NCI-H2029 treated with DMSO at 0.1 percent for 48 hours (cell line): ENCODE measurements at regions not wholly inside any gene's neighbourhood (a gene's known extent, or its start where the extent isn't known, plus 50 kb on each side); places are given as distances from the start of the nearest gene placed in this dataset.

ENCODE experiments used
- DNase-seq: peaks from one replicate; lab custom pipeline; 2025; lab: John Stamatoyannopoulos, UW

DNA sequence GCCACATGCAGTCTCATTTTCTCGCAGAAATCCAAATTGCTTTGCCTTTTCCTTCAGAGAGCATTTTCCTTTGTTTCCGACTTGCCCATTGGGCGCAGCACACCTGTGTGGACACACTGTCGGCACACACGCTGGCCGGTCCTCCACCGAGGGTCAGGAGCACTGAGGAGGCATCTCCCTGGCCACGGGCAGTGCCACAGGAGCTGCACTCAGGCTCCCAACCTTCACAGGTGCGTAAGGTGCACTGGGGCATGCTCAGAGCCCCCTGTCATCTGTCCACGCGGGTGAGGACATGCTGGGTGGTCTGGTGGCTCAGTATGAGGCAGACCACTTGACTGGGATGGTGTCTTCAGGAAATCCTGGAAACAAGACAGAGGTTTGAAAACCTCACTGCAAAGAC is 779.1 kb downstream of the BRD1 start:
- DNase-seq, result no peak

DNA sequence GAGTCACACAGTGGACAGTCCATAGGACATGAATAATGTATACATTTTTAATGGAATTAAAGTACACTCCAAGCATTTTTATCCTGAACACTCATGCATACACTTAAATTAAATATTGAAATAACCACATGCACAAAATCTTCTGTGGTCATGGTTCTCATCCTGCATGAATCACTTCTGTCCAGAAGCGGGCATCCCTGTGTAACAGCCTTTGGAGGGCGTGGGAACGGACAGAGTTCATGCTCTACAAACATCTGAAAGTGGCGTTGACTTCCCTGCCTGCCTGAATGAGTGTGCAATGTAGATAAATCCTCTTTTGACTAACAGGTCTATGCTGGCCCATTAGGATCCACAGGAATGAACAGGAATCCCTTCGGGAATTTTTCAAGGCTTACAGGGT is 780.2 kb downstream of the BRD1 start:
- no peak for DNase-seq

DNA sequence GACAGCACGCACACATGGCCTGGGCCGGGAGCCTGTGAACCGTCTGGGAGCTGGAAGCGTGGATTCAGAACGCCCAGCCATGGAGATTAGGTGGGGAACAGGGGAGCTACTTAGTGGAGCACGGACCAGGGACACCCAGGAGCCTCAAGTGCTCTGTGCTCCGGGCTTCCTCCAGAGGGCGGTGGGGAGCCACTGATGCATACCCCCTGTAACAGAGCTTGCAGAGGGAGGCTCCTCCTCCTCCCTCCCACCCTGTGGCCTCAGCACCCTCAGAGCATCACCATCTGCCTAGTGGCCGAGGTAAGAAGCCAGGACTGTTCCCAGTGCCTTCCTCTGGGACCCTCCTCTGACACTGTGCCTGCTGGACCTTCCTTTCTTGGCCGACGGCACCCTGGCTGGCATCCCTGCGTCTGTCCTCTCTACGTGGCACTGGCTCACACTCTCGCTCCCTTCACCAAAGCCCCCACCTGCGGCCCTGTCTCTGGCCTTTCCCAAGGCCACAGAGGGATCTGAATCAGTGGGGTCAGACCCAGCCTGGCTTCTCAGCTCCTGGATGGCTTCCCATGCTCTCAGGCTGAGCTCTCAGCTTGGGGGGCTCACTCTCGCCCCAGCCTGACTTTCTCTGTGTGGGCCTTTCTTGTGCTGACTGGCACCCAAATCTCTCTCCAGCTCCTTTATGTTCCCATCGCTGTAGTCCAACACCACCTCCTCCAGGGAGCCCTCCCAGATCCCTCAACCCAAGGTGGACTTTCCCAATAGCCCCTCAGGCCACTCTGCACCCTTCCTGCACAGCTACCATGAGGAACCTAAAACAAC is 780.9 kb downstream of the BRD1 start:
- DNase-seq, result peak; percentile 46

DNA sequence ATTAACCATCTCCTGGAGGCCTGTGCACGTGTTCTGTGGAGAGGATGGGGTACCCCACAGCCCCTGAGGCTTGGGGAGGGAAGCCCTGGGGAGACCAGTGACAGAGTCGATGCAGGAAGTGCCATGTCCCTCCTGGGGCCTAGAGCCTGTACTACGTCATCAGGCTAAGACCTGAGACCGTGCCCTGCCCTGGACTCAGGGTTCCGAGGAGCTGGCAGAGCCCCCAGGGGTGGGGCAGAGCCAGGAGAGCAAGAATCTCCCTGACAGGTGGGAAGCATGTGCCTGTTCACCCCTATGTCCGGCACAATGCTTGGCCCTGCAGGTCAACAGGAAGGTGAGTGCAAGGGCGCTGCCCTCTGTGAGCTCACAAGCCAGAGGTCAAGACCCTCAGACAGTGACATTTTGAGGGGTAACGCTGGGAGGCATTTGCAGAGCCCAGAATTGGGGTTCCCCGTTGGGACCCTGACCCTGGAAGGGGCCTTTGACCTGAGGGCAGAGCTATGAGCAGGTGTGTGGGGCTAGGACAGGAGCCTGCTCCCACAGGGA is 781.6 kb downstream of the BRD1 start:
- DNase-seq, result no peak

DNA sequence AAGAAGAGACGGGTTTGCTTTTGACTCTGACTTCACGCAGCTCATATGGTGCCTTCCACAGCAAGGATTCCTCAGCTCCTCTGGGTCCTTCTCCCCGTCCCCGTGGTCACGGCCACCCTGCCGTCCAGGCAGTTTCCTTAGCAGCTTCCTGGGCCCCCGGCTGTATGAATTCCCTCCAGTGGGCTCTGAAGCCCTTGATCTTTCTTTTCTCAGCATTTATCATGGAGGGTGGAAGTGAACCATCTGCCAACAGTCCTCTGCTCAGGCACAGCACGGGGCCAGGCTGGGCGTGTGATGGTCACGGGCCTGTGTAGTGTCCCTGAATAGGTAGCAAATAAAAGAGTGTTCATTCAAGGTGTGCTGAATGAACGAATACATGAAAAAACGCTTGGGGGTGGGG is 782.4 kb downstream of the BRD1 start:
- no peak for DNase-seq

DNA sequence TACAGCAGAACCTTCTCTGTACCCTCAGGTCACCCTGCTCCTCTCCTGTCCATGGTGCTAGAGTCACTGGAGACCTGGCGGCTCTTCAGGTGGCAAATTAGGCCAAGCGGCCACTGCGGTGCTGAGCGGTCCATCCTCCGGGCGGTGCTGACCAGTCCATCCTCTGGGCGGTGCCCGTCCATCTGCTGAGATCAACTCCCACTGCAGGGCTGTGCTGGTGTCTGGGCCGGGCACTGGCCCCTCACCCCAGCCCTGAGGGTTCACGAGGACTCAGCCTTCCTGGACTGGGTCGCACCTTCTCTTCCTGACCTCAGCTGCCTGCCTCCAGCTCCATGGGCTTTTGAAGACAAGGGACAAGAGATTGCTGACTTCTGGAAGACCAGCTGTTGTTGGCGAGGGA is 782.9 kb downstream of the BRD1 start:
- DNase-seq, result no peak

DNA sequence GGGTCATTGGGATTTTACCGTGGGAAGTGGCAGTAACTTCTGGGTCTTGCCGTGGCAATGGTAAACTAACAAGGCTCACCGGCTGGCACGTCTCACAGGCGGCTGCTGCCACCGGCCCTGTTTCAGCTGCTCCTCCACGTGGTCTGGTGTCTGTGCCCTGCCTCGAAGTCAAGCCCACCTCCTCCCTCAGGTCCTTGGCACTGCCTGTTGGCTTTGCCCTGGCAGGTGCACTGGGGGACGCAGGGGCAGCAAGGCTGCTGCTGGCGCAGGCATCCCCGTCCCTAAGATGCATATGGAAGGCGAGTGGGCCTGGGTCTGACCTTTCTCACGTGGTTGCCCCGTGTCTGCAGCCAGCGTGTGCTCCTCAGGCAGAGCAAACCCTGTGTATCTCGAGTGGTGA is 783.6 kb downstream of the BRD1 start:
- DNase-seq, result no peak

DNA sequence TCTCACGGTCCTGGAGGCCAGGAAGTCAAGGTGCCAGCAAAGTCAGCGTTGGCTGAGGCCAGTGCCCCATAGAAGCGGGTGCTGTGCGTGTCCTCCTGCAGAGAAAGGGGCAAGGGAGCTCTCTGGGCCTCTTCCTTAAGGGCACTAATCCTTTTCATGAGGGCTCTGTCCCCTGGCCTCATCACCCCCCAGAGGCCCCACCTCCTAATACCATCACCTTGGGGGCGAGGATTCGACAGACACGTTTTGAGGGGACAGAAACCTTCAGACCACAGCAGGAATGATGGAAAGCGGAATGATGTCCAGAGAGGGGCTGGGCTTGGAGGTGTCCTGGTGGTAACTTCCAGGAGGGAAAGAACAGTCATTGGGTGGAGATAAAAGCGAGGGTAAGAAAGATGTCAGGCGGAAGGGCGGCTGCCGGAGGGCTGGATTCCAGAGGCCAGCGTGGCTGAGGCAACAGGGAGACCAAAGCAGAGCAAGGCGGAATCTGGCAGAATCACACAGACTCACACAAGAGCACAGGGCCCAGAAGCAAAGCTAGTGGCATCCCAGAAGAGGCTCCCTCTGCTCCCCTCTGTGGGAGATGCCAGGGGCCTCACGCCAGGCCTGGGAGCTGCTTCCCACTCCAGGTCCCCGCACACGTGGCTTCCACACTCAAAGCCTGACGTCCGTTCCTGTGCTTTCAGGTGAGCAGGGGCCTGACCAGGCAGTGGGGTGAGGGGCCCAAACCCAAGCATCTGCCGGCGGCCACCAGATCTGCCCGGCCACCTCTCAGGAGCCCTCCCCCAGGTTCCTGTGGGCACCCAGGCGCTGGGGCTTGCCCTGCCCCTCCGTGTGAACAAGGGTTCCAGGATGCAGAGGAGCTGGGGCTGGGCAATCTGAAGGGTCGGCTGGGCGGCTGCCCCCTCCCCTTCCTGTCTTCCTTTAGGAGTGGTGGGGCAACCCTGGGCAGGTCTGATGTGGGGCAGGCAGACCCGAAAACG is 784.5 kb downstream of the BRD1 start:
- no peak for DNase-seq

DNA sequence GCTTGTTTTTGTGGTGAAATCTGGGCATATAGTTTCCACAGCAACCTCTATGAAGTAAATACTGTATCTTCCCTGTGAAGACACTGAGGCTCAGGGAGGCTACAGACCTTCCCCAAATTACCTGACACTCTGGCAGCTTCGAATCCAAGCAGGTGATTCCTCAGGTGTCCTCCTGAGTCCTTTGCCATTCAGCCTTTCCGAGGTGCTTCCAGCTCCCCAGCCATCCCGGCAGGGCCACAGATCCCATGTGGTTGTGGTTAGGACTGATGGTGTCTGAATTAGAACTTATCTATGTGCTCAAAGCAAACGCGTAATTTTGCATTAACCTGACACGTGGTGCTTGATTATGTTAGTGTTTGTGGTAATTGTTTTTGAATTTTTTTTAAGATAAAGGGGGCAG is 785.6 kb downstream of the BRD1 start:
- no peak for DNase-seq

DNA sequence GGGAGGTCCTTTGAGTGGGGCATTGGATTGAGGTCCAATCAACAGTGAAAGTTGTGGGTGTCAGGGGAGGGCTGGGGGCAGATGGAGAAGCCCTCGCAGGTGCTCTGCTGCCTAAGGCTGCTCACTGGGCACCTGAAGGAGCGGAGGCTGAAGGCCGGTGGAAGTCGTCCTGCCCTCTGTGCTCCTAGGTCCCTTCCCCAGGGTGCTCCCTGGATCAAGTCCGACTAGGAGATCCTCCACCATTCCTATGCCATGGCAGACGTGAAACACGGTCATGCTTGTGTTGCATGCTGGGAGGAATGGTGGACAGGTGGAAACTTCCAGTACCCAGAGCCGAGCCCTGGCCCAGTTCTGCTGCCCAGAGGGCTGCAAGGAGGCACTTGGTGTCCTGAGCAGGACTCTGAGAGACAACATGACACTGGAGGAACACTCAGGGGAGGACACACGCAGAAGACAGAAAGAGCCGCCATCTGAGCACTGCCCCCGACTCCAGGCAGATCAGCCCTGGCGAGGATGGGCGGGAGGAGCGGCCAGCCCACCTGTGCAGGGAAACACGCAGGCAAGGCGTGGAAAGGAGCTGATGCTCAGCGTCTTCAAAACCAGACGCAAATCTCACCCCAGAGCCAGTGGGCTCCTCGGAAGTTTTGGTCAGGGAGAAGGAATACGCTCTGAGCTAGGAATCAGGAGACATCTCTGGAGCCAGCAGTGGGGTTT is 786.8 kb downstream of the BRD1 start:
- no peak for DNase-seq

DNA sequence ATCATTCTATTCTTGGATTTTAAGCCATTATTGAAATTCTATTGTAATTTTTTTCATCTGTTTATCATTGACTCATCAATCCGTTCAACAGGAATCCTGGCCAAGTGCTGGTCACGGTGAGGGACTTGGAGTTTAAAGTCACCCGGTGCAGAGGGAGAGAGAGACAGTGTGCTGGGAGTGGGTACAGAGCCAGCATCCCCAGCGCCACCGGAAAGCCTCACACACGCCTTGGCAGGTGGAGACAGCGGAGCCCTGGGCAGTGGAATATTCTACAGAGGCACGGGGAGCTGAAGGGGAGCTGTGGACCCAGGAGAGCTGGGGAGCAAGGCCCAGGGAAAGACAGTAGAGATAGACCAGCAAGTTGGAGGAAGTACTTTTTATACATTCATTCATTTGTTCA is 787.6 kb downstream of the BRD1 start:
- no peak for DNase-seq

DNA sequence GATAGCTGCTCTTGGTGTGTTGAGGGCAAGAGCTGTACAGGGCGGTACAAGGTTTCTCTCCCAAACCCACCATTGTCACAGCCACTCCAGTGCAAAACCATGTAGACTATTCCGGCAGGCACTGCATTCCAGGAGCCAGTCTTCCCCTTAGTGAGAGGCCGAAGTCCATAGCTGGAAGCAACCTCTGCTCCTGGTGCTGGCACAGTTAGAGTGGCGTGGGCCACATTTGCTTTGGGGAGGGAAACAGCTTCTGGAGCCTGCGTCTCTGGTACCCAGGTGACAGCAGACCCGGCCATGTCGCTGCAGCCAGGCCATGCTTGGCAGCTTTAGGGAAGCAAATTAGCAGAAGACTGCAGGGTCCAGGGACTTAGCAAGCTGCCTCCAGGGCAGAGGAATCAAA is 788.0 kb downstream of the BRD1 start:
- no peak for DNase-seq

DNA sequence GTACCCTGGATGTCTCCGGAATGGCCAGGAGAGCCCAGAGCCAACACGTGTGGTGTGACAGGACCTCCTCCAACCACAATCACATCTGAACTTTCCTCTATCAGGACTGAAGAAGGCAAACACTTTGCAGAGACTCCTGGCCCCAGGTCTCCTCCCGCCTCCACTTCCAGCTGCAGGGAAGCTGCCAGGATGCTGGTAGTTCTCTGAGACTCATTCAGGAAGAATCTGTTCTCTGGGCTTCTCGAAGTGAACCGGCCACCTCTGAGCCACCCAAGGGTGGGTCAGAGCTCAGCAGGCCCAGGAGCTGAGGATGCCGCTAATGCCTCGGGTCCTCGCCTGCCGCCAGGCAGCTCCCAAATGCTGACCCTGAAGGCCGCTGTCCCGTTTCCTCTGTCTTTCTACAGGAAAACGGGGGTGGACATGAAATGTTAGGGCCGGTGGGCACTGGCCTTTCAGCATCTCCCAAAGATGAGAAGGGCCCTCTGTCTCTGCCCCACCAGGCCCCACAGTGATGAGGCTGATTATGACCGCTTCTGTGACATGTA is 789.9 kb downstream of the BRD1 start:
- DNase-seq, result no peak

DNA sequence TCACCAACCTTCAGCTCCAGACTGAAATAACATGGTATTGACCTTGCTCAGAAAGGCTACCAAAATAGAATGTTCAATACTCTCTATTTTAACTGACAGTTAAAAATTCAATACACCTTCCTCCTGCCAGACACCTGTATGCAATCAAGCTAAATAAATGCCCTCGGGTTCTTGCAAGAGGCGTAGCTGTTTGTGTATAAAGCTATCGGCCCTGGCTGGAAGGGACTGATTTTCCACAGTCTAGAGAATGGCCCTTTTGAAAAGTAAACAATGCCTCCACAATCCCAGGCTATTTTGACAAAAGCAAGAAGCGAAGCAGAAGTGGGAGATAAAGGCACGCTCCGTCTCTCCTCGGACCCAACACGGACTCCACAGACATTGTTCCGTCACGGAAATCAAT is 791.2 kb downstream of the BRD1 start:
- peak; percentile 21 for DNase-seq

DNA sequence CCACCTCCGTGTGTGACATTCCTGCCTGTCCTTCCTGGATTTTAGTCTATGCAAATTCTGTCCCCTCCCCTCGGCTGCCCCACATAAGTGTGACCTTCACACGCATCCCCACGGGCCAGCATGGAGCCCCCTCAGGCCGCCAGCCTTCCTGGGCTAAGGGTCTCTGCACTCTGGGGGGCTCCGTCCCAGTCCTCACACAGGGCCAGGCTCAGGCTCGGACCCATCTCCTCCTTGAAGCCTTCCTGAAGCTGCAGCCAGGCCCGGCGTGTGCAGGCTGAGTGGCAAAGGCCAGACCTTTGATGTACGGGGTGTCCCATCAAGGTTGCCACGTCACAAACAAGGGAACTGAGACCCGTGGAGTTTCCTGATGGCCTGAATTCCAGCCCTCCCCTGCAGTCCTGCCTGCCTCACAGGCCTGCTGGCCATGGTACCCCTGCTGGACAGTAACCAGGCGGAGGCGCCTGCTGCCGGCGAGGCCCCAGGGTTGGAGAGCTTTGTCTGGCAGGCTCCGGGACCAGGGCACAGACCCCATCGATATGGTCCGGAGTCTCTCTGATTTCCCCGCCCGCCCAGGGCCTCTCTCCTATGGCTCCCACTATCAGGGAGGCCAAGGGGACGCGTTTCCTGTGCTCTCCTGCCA is 791.7 kb downstream of the BRD1 start:
- DNase-seq, result no peak

DNA sequence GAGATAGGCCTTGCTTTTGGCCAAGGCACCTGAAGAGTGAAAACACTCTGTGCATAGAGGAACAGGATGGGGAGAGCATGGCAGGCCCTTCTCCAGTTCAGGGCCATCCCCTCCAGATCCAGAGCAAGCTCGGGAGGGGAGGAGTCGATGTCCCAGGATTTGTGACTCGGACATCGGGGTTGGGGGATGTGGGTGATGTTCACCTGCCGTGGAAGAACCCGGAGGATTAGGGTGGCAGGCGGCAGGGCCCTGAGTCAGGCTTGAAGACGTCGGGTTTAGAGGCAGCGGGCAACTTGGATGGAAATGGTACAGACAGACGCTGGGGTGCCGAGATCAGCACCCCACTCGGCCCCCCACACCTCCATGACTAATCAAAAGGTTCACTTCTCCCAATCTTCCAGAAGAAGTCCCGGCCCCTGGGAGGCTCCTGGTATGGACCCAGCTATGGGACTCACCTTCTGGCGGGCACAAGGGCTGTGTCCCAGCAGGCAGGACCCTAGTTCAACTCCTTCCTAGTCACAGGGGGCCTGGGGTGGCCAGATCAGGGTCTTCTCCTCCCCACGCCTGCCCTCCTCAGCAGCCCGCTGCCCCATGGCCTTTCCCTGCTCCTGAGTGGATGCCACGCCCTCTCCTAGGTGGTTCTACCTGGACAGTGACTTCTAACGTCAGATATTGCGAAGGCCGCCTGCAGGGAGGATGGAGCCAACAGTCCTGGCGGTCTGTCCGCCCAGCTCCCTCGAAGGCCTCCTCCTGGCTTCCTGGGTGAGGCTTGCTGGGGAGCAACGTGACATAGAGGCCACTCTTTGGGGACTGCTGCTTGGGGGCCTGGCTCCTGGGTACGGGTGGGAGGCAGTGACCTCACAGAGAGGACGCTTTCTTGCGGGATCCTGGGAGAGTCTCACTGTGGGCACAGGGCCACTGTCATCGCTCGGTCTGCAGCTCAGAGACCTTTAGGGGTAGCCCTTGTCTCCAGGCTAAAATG is 792.5 kb downstream of the BRD1 start:
- DNase-seq, result no peak

DNA sequence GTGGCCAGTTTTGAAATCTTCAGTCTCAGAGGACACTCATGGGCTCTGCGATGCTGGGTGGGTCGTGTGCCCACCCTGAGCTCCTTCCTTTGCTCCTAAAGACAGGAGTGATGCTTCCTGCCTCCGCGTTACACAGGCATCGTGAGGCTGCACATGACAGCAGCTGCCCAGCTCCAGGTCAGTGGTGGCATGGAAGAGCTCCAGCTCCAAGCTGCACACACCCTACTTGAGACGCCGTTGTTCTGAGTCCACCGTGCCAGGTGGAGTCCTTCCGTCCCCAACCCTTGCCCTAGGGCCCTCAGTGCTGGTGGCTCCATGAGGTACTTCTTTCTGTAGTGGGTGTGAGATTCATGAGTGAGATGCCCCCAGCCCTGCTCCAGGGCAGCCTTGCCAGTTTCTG is 794.1 kb downstream of the BRD1 start:
- no peak for DNase-seq

DNA sequence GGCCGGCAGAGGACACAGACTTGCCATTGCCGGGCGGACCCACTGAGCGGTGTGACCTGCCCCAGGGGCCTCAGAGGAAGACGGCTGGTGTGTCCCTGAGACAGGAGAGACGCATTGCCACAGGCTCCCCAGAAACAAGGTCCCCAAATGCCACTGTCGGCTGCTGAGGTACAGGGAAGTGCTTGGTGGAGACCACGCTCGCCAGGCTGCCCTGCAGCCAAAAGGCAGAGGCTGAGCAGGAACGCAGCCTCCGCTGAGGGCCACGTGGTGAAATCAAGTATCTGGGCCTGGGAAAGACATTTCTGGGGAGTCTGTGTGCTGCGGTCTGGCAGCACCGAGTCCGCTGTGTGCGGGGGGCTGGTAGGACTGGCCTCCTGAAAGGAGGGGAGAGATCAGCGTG is 794.9 kb downstream of the BRD1 start:
- no peak for DNase-seq

DNA sequence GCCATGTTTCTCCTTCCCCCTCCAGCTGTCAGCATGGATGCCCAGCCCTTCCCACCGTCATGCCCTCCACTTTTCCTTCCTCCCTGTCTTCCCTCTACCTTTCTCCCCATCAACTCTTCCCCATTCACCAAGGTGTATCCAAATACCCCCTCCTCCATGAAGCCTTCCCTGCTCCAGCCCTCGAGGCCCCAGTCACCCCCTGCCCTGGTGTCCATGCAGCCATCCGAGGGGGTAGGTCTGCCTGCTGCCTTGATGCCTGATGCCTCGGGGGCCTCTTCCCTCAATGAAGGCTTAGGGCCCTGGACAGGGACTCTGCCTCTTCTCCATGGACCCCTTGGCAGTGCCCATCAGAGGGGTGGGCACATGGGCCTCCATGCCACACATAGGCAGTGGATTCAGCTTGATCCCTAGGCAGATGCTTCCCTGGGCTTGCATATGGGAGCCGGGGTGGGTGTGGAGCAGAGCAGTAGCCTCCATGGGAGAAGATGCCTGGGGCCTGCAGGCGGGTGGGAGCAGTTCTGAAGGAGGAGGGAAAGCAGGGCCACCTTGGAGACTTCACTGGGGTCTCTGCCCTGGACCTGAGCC is 795.8 kb downstream of the BRD1 start:
- DNase-seq, result no peak

DNA sequence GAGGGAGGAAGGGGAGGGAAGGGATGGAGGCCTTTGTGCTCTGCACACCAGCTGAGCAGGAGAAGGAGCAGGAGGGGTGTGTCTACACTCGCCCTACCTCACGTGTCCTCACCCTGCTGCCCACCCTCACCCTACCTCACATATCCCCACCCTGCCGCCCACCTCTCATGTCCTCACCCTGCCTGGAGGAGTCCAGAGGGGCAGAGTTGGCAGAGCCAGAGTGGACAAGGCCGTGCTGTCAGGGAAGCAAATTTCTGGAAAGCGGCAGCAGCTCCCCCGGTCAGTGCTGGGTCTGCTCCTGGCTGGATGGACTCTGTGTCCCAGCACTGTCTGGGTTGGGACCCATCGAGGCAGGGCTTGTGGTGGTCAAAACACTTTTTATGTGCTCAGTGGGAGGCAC is 799.6 kb downstream of the BRD1 start:
- no peak for DNase-seq
